ENCODE measurements at regions not wholly inside any gene's neighbourhood (a gene's known extent, or its start where the extent isn't known, plus 50 kb on each side); places are given as distances from the start of the nearest gene placed in this dataset.
"Not testable (repeated sequence)": the region's sequence is repeated elsewhere in the genome, so short reads cannot be mapped to it uniquely, and the experiment has no call there.

DNA sequence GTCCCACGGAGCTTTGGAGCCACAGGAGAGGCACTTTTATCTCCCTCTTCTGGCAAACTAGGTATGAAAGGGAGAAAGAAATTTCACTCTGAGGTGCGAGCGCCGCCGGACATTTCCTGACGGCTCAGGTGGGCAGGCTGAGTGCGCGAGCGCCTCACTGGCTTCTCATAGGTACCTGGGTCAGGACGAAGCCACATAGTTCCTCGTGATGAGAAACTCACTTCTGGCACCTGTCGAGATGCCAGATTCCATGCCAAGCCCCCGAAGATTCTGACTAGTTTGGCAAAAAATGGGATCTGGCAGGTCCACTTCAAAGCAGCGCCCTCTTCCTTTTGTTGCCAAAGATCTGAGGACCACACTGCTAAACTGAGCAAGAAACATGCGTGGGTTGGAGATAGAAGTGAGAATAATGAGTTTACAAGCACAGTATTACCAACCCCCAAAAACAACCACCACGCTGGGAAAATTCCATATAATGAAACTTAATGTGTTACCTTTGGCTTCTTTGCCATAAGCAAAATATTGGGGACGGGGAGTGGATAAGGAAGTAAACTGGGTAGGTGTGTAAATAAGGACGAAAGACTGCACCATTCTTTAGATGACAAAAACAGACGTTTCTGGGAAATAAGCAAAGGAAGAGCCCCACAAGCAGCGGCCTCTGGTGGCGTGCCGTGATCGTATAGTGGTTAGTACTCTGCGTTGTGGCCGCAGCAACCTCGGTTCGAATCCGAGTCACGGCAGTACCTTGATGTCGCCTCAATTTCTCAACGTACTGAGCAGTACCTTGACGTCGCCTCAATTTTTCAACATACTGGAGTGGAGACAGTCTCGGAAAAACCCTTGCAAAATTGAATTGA lies 89.8 kb upstream of the PRSS16 start:
- peak; percentile 71 to 78 for DNase-seq (ENCODE audit: low read depth in 2 of 2)

DNA sequence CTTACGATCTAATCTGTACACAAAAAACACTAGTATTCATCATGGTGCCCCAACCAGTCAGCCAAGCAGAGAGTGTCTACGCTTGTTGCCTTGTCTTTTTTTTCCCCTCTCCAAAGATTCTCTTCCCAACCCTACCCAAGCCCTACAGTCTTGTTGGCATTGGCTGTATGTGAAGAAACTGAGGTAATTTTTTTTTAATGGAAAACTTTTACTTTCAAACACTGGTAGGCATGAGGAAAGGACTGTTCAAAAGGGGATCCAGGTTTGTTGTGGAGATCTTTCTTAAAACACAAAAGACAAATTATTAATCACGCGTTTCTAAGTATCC lies 89.2 kb upstream of the PRSS16 start:
- DNase-seq (ENCODE audit: low read depth in 2 of 2) = no peak

DNA sequence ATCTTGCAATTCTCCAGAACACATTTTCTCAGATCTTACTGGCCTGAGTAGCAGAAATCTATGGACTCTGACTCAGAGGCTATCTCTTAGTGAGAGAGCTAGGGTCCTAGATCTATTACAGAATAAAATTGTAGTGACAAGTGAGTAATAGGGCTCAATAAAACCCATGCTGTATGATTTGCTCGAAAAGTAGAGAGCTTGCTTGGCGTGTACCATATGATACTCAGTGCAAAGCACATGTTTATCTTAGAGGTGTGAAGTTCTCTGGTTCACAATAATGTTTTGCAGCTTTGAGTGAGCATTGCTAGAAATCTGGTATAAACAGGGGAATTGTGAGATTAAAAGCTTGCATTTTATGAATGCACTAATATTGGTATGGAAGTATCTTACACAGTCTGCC lies 87.8 kb upstream of the PRSS16 start:
- DNase-seq (ENCODE audit: low read depth in 2 of 2) = no peak

DNA sequence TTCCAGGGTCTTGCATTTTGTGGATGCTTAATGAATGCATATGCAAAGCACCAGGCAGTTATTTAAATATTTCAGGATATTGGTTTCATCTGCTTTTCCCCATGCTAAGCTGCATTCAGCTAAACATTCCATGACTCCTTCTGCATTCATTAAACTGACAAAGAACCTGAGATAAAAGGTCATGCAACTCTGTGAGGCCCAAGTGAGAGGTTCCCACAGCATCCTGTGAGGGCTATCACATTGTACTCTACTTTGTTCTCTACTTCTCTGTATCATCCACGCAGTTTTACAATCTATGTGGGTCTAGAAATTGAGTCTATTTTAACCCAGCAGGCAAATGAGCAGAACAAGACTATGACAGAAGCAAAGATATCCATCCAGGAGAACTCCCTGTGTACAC lies 86.4 kb upstream of the PRSS16 start:
- no peak for DNase-seq (ENCODE audit: low read depth in 2 of 2)

DNA sequence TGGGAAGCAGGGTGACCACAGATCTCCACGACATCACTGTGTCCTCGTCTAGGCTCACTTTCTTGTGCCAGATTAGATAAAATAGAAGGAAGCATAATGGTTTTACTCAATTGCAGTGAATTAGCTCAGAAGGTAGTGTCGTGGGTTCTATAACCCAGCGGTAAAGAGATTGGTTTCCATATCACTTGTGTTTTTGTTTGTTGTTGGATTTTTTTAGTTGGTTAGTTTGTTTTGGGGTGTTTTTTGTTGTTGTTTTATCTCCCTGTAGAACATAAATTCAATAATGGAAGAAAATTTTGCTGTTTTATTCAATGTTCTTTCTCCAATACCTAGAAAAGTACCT lies 85.9 kb upstream of the PRSS16 start:
- no peak for DNase-seq (ENCODE audit: low read depth in 2 of 2)

DNA sequence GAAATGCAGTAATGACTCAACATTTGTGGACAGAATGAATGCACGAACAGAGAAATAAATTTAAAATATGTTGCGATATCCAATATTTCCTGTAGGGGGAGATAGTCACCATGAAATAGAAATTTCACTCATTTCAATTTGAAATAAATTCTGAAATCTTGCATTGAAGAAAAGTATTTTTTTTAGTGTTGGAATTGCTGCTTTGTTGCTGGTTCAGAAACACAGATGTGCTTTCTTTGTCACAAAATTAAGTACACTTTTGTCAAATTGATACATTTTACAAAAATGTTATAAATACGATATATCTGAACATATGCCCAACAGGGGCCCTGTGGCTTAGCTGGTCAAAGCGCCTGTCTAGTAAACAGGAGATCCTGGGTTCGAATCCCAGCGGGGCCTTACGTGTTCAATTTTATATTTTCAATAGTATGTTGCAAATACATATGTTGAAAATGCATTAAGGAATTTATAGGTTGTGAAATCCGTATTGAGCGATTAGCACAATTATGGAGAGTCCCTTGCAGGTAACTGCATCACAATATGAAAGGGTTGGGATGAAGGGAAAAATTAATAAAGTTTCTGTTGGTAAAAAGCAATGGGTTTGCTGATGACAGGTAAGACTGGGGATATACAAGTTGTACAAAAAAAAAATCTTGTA lies 85.4 kb upstream of the PRSS16 start:
- DNase-seq (ENCODE audit: low read depth in 2 of 2) = no peak

DNA sequence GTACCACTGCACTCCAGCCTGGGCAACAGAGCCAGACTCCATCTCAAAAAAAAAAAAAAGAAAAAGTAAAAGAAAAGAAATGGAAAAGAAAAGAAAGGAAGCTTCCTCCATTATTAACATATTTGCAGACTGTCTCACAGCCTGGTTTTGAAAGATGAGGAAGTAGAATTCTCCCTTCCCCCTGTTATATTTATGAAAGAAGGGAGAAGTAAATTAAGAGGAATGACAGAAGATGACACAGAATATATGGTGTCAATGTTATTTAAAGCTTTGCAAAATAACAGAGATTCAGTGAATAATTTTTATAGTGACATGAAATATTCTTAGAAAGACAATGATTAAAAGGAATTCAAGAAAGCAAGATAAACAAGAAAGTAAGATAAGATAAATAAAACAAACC lies 83.7 kb upstream of the PRSS16 start:
- DNase-seq (ENCODE audit: low read depth in 2 of 2) = no peak

DNA sequence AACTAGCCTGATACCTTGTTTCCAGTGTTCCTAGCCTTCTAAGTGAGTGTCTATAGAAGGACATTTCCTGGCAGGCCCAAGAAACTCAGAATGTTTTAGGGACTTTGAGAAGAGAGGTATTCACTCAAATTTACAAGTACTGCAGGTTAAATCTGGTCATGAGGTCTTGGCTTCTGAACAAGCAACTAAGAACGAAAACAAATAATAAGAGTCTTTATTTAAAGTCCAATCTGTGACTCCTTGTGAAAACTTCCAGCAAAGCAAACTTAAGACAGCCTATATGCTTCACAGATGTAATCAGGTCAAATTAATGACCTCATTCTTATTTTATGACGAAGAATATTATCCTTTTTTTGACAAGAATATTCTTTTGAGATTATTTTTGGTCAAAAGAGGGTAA lies 79.4 kb upstream of the PRSS16 start:
- DNase-seq (ENCODE audit: low read depth in 2 of 2) = no peak

DNA sequence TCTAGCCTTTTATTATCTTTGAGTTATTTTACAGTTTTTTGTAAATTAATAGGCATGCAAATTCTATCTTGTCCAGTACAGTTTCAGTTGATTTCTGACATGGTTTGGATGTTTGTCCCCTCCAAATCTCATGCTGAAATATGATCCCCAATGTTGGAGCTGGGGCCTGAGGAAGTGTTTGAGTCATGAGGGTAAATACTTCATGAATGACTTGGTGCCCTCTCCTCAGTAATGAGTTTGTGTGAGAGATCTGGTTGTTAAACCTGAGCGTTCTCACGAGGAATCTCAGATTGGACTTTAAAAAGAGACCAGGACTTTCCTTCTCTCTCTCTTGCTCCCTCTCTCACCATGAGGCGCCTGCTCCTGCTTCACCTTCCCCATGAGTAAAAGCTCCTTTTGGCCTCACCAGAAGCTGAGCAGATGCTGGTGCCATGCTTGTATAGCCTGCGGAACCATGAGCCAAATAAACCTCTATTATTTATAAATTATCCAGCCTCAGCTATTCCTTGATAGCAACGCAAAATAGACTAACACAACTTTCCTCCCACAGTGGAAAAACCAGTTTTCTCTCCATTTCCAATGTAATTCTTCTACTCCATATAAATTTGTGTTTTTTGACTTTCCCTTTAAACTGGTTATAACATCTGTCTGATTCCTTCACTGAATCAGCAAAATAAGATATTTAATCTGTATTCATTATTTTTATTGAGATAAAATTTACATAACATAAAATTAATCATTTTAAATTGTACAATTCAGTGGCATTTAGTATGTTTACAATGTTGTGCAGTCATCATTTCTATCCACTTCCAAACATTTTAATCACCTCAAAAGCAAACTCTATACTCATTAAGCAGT lies 78.7 kb upstream of the PRSS16 start:
- DNase-seq (ENCODE audit: low read depth in 2 of 2) = no peak

DNA sequence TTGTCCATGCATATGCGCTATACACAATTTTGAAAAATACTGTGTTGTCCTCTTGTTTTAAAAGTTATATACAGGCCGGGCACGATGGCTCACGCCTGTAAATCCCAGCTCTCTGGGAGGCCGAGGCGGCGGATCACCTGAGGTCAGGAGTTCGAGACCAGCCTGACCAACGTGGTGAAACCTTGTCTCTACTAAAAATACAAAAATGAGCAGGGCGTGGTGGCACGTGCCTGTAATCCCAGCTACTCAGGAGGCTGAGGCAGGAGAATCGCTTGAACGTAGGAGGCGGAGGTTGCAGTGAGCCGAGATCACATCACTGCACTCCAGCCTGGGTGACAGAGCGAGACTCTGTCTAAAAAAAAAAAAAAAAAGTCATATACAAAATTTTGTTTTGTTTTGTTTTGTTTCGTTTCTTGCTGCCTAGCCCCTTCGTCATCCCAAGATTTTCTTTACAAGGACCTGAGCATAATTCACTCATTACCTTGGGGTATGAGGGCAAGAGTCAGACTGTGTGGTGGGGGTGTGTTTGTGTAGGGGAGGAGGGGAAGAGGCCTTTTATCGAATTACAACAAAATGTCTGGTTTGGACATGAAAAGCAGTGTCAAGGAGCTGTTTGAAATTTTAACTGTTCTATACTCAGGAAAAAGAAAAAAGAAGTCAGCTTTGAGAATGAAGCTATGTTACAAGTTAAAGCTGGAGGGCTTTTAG lies 74.8 kb upstream of the PRSS16 start:
- not testable (repeated sequence) for DNase-seq (ENCODE audit: low read depth in 2 of 2)

DNA sequence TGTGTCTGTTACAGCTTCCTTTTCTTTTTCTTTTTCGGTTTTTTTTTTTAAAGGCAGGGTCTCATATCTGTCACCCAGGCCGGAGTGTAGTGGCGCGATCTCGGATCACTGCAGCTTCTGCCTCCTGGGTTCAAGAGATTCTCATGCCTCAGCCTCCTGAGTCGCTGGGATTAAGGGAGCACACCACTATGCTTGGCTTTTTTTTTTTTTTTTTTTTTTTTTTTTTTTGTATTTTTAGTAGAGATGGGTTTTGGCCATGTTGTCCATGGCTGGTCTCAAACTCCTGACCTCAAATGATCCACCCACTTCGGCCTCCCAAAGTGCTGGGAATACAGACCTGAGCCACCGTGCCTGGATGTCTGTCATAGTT lies 74.3 kb upstream of the PRSS16 start:
- not testable (repeated sequence) for DNase-seq (ENCODE audit: low read depth in 2 of 2)

DNA sequence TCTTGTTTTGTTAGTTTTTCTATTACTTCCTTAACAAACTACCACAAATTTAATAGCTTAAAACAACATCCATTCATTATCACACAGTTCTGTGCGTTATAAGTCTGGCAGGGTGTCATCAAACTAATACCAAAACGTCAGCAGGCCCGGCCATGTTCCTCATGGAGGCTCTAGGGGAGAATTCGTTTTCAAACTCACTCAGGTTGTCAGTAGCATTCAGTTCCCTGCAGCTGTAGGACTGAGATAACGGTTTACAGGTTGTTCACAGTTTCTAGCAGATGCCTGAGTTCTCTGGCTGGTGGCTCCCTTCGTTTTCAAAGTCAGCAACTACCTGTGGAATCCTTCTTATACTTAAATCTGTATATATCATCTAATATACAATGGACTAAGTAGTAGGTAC lies 72.5 kb upstream of the PRSS16 start:
- DNase-seq (ENCODE audit: low read depth in 2 of 2) = no peak

DNA sequence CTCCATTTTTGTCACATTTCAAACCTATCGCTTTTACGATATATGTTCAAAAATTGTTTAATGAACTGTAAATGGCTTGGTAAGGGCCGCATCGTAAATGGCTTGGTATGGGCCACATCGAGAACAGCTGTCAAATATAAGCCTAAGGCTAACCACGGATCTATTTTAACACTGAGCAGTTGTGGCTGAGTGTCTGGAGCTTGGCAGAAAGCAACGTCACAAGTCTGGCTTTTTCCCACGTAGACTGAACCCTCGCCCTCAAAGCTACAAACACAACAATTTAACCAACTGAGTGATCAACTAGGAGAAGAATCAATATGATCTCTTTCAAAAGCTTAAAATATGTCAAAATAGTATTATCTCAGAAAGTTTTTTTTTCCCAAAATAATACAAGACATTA lies 71.4 kb upstream of the PRSS16 start:
- DNase-seq (ENCODE audit: low read depth in 2 of 2) = no peak

DNA sequence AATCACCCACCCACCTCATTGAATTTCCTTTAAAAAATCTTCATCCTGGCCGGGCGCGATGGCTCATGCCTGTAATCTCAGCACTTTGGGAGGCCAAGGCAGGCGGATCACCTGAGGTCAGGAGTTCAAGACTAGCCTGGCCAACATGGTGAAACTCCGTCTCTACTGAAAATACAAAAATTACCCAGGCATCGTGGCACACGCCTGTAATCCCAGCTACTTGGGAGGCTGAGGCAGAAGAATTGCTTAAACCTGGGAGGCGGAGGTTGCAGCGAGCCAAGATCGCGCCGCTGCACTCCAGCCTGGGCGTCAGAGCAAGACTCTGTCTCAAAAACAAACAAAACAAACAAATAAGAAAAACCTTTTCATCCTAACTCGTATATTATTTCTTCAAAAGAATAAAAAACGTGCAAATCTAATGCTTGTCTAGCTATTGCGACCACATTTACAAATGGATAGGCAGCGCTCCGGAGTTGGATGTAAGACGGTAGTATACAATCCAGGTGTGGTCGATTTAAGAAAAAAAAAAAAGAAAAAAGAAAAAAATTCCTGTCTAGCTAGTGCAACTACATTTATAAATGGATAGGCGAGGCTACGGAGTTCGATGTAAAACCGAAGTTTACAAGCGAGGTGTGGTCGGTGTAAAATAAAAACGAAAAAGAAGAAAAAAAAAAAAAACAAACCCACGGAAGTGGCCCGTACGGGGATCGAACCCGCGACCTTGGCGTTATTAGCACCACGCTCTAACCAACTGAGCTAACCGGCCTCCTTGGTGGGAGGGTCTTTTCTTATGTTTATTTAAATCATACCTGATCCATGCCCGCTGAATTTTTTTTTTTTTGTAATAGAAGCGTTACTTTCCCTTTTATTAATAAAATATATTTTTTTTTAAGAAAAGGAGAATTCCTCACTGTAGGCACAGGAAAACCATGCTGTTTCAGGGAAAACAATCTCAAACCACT lies 70.7 kb upstream of the PRSS16 start:
- DNase-seq (ENCODE audit: low read depth in 2 of 2) = peak; percentile 18 to 56

DNA sequence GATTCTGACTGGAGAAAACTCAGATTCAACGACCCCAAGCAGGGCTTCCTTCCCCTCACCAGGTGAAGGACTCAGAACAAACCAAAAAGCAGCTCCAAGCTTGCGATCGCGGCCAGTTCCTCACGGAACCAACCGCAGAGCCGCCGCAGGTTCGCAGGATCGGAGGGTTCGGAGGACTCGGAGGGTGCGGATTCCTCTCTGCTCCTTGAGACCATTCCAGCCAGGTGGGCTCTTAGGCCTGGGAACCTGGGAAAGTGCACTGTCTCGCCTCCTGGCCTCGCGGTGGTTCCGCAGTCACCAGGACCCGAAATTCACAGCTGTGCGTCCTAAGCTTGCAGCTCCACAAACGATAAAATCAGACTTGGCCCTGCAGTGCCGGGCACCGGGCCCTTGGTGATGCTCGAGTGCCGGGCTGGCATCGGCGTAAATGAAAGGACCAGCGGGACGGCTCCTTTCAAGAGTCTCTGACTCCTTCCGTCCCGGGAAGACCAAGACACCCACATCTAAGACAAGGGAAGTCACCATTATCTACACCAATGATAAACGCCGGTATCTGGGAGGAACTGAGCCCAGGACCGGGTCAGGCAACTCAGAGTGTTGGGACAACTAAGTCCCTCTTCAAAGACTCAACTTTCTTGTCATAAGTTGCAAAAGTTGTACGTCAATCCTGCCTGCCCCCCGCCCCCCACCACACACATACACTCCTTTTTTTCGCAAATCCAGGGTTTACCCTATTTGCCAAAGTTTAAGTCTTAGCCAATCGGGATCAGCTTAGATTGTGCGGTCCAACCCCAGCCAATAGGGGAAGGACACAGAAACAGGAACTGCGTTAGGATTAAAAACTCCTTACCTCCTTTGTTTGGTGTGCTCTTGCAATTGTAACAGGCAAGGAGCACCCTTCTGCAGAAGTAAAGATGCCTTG lies 69.8 kb upstream of the PRSS16 start:
- peak; percentile 48 to 60 for DNase-seq (ENCODE audit: low read depth in 2 of 2)

DNA sequence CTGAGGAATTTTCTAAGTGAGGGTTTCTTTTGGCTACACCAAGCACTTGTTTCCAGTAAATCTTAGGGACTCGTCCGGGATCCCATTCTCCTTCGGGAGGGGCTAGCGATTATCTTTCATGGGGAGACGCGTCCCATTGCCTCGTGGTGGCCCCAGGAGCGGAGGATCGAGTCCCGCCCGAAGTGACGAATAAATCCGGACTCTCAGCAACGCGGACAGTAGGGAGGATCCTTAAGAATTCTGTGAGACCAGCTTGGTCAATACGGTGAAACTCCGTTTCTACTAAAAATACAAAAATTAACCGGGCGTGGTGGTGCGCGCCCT lies 69.1 kb upstream of the PRSS16 start:
- DNase-seq (ENCODE audit: low read depth in 2 of 2) = no peak

DNA sequence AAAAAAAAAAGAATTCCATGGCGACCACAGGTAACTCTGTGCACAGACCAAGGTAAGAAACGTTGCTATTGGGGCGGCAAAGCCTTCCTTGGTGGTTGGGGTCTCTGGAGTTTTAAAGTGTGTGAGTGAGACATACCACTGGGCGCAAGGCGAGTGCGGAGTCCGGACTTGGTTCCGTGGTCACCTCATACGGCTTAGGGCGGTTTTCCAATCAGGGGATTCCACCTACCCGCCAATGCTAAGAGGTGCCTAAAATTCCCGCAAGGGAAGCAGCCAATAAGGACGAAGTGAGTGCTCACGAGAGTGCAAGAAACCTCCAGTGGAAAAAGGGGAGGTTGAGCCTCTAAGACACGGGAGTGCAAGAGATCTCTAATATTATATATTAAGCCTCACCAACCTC lies 68.6 kb upstream of the PRSS16 start:
- DNase-seq (ENCODE audit: low read depth in 2 of 2) = no peak

DNA sequence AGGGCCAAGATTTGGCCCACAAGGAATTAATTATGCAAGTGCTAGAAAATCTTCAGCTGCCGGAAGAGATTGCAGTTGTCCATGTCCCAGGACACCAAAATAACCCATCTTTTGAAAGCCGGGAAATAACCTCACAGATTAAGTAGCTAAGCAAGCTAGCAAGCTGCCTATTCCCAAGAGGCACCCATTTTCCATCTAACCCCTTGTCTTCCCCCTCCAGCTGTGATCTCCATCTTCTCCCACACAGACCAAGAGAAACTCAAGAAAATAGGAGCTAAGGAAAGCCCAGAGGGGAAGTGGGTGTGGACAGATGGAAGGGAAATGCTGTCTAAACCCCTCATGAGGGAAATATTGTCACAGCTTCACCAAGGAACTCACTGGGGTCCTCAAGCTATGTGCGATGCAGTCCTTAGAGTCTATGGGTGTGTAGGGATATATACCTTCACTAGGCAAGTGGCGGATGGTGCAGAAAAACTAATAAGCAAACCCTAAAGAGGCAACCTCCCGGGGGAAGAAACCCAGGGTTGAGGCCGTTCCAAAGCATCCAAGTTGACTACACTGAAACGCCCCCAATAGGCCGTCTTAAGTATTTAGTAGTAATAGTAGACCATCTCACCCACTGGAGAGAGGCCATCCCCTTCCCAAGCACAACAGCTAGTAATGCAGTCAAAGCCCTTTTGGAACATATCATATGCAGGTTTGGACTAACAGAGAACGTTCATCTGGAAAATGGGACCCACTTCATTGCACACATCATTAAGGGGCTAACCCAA lies 64.3 kb upstream of the PRSS16 start:
- DNase-seq (ENCODE audit: low read depth in 2 of 2) = no peak

Measured in stimulated activated CD4-positive, alpha-beta T cell treated with anti-CD3 and anti-CD28 coated beads, Interleukin-12 subunit alpha, Interleukin-12 subunit beta, amount 100 ng/mL, for 24 hours (primary cell).